B cell (primary cell): ENCODE measurements at regions not wholly inside any gene's neighbourhood (a gene's known extent, or its start where the extent isn't known, plus 50 kb on each side); places are given as distances from the start of the nearest gene placed in this dataset.

ENCODE experiments used
- ATAC-seq: fragments of 200-7000 bp; cut with Tn5 transposase; one replicate; pipeline ENCODE4 v1.10.0; 2021; ENCODE audit warnings: low read depth, mild to moderate bottlenecking, moderate number of reproducible peaks, moderate library complexity
- CTCF ChIA-PET: fragments of 350-600 bp; sonication (Branson Sonifier 250); formaldehyde crosslinking; loops from one replicate; lab custom pipeline; 2021; ENCODE audit warnings: antibody characterized with exemption, inconsistent platforms; lab: Charles Lee
- POLR2A ChIA-PET: fragments of 350-600 bp; sonication (Branson Sonifier 250); formaldehyde crosslinking; loops from one replicate; lab custom pipeline; 2021; ENCODE audit warnings: antibody characterized with exemption; lab: Charles Lee
- DNase-seq: peaks from one replicate; pipeline ENCODE4 v3.0.0; 2013
- H2AFZ ChIP-seq: 2 replicates; pipeline ENCODE4 v1.6.1; 2012; ENCODE audit warnings: mild to moderate bottlenecking, low read depth, low read length; ENCODE audit not compliant: insufficient read depth, poor library complexity, severe bottlenecking
- H3K27ac ChIP-seq, 2 donors: 1 replicate in 1 of 2; 2 replicates in 1 of 2; pipeline ENCODE4 v1.5.1; 2012 to 2013; ENCODE audit warnings: low read length in 2 of 2, mild to moderate bottlenecking in 2 of 2, moderate library complexity in 1 of 2
- H3K27me3 ChIP-seq, 4 experiments: fragments of 200-600 bp in 1 of 4; sonication (generic) in 1 of 4; replicated peaks in 1 of 4; 1 replicate in 2 of 4; 2 replicates in 2 of 4; pipeline versions ENCODE4 v1.6.1 to v1.7.0; 2013 to 2016; ENCODE audit warnings: low read length in 3 of 4, mild to moderate bottlenecking in 2 of 4, mixed read lengths in 1 of 4, moderate library complexity in 1 of 4; ENCODE audit not compliant: insufficient read depth in 4 of 4, control insufficient read depth in 3 of 4; ENCODE audit errors: control extremely low read depth in 1 of 4
- H3K36me3 ChIP-seq, 2 experiments: replicated peaks in 1 of 2; 1 replicate in 1 of 2; 2 replicates in 1 of 2; pipeline versions ENCODE4 v1.6.1 to v1.7.1; 2013; ENCODE audit warnings: low read length in 1 of 2; ENCODE audit not compliant: insufficient read depth in 2 of 2, control insufficient read depth in 1 of 2; ENCODE audit errors: control extremely low read depth in 1 of 2, extremely low read depth in 1 of 2
- H3K4me1 ChIP-seq, 2 donors: fragments of 200-600 bp in 1 of 2; sonication (generic) in 1 of 2; 1 replicate in 1 of 2; 2 replicates in 1 of 2; pipeline versions ENCODE4 v1.5.1 to v1.6.1; 2013 to 2017; ENCODE audit warnings: low read length in 2 of 2; ENCODE audit not compliant: control insufficient read depth in 2 of 2, insufficient read depth in 2 of 2
- H3K4me2 ChIP-seq: replicated peaks from 2 replicates; pipeline ENCODE3; 2012; ENCODE audit warnings: mild to moderate bottlenecking, low read depth, low read length; ENCODE audit not compliant: poor library complexity, severe bottlenecking
- H3K4me3 ChIP-seq, 5 experiments: fragments of 200-600 bp in 1 of 5; sonication (generic) in 1 of 5; 1 replicate in 3 of 5; 2 replicates in 2 of 5; pipeline versions ENCODE4 v1.5.1 to v1.7.0; 2011 to 2016; ENCODE audit warnings: low read length in 4 of 5, mild to moderate bottlenecking in 4 of 5, low read depth in 2 of 5, control low read depth in 1 of 5, moderate library complexity in 1 of 5; ENCODE audit not compliant: insufficient read depth in 1 of 5; ENCODE audit errors: control extremely low read depth in 1 of 5, extremely low read depth in 1 of 5
- H3K79me2 ChIP-seq: fragments of 200-600 bp; sonication (generic); one replicate; pipeline ENCODE4 v1.6.0; 2016; ENCODE audit warnings: low read length; ENCODE audit not compliant: control insufficient read depth, insufficient read depth
- H3K9ac ChIP-seq: fragments of 200-600 bp; sonication (generic); 2 replicates; pipeline ENCODE4 v1.6.1; 2017; ENCODE audit warnings: mild to moderate bottlenecking, low read length, moderate library complexity
- H3K9me3 ChIP-seq, 3 donors: one replicate each; pipeline versions ENCODE4 v1.6.1 to v1.7.1; 2013; ENCODE audit warnings: low read length in 2 of 3; ENCODE audit not compliant: control insufficient read depth in 2 of 3, insufficient read depth in 1 of 3; ENCODE audit errors: control extremely low read depth in 1 of 3
- H4K20me1 ChIP-seq: 2 replicates; pipeline ENCODE4 v1.6.0; 2012; ENCODE audit warnings: mild to moderate bottlenecking, low read length; ENCODE audit not compliant: insufficient read depth, control insufficient read depth, poor library complexity, severe bottlenecking
- H3K27ac Mint-ChIP-seq: one replicate; pipeline ENCODE4 v1.8.0; 2021; ENCODE audit warnings: mixed read lengths
- H3K27me3 Mint-ChIP-seq: one replicate; pipeline ENCODE4 v1.8.0; 2021; ENCODE audit warnings: mixed read lengths
- H3K4me1 Mint-ChIP-seq: one replicate; pipeline ENCODE4 v1.8.0; 2021; ENCODE audit warnings: mixed read lengths
- H3K4me3 Mint-ChIP-seq: one replicate; pipeline ENCODE4 v1.8.0; 2021; ENCODE audit warnings: mixed read lengths
- H3K9me3 Mint-ChIP-seq: one replicate; pipeline ENCODE4 v1.8.0; 2022; ENCODE audit warnings: mixed read lengths; ENCODE audit not compliant: insufficient read depth
- EZH2 ChIP-seq: IDR thresholded peaks from 2 replicates; pipeline ENCODE4 v1.6.1; 2012; ENCODE audit warnings: borderline replicate concordance, low read depth, mild to moderate bottlenecking, moderate library complexity, low read length; ENCODE audit not compliant: insufficient read depth, poor library complexity, severe bottlenecking
- WGBS: methylation state at CpG from one replicate; pipeline ENCODE4 v1.1.5; 2013; ENCODE audit warnings: missing lambda C conversion rate; ENCODE audit not compliant: insufficient coverage; 5-methylcytosine and 5-hydroxymethylcytosine counted together
- intact Hi-C: fragments of 100-400 bp; cut with micrococcal nuclease; formaldehyde crosslinking; loops from one replicate; pipeline ENCODE4 v1.10.0; 2022
- TF ChIP-seq, protein P1 (sequence below): fragments of 200-600 bp; IDR thresholded peaks from one replicate; pipeline ENCODE4 v1.8.0; 2022; ENCODE audit warnings: antibody characterized with exemption, mild to moderate bottlenecking

DNA sequence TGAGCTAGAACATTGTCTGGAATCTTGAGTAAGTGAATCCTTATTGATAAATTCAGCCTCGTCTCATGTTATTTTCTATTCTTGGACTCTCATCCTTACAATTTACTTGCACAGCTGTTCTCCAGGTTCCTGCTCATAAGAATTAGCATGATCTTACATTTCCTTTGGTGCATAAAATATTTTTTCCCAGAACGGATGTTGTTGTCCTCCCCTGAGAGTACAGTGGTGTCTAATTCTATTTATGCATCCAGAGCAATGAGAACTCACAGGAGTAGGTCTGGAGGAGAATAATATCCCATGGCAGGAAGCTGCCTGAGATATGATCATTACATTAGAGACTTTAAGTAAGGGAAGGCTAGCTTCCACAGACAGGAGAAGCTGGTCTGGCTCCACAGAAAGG is 178.4 kb upstream of the MAST4 start:
- Histone ChIP-seq H2AFZ (no peak overlapping the region), H4K20me1 (no peaks in the 10 kb centered on the region), H3K27me3 (no peaks in the 10 kb centered on the region), H3K4me3 (no peak overlapping the region), H3K4me2 (no peak overlapping the region), H3K36me3 (no peaks in the 10 kb centered on the region), H3K9me3 (no peaks in the 10 kb centered on the region), H3K27ac (no peak overlapping the region), H3K4me1 (no peaks in the 10 kb centered on the region), H3K9ac (no peak overlapping the region), H3K79me2 (no peaks in the 10 kb centered on the region)
- WGBS, result 86% methylated on average over 1 of the region's 2 CpGs
- TF ChIP-seq EZH2, result no peak
- TF ChIP-seq, protein P1, sequence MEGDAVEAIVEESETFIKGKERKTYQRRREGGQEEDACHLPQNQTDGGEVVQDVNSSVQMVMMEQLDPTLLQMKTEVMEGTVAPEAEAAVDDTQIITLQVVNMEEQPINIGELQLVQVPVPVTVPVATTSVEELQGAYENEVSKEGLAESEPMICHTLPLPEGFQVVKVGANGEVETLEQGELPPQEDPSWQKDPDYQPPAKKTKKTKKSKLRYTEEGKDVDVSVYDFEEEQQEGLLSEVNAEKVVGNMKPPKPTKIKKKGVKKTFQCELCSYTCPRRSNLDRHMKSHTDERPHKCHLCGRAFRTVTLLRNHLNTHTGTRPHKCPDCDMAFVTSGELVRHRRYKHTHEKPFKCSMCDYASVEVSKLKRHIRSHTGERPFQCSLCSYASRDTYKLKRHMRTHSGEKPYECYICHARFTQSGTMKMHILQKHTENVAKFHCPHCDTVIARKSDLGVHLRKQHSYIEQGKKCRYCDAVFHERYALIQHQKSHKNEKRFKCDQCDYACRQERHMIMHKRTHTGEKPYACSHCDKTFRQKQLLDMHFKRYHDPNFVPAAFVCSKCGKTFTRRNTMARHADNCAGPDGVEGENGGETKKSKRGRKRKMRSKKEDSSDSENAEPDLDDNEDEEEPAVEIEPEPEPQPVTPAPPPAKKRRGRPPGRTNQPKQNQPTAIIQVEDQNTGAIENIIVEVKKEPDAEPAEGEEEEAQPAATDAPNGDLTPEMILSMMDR, result no peak
- no peak overlapping the region for H3K27ac Mint-ChIP-seq
- ATAC-seq (no peak), DNase-seq (no peak)
- H3K4me1 Mint-ChIP-seq, result peaks cover 7% of the 10 kb centered on the region
- CTCF ChIA-PET, result no interaction called here
- POLR2A ChIA-PET, result no interaction called here
- no peaks in the 10 kb centered on the region for H3K27me3 Mint-ChIP-seq
- peaks cover 3% of the 10 kb centered on the region for H3K9me3 Mint-ChIP-seq
- intact Hi-C loops, result no loop called here
- no peak overlapping the region for H3K4me3 Mint-ChIP-seq

GRCh38 chr5:66423484-66423883 is 172.7 kb upstream of the MAST4 start:
- H3K27me3 ChIP-seq, result no peaks in the 10 kb centered on the region
- Mint-ChIP-seq H3K4me1 (no peaks in the 10 kb centered on the region), H3K27ac (no peak overlapping the region), H3K4me3 (no peak overlapping the region), H3K27me3 (peaks cover 4% of the 10 kb centered on the region), H3K9me3 (peaks cover 5% of the 10 kb centered on the region)
- WGBS, result no CpG with 5 or more reads among the region's 3 CpGs
- H3K4me2 ChIP-seq, result no peak overlapping the region
- no peaks in the 10 kb centered on the region for H4K20me1 ChIP-seq
- H3K27ac ChIP-seq, result no peak overlapping the region
- H2AFZ ChIP-seq, result no peak overlapping the region
- H3K4me1 ChIP-seq, result no peaks in the 10 kb centered on the region
- H3K36me3 ChIP-seq, result no peaks in the 10 kb centered on the region
- TF ChIP-seq, protein P1, result no peak
- TF ChIP-seq EZH2, result no peak
- ChIA-PET CTCF (no interaction called here), POLR2A (no interaction called here)
- H3K79me2 ChIP-seq, result no peaks in the 10 kb centered on the region
- H3K9ac ChIP-seq, result no peak overlapping the region
- H3K9me3 ChIP-seq, result peaks cover 0 to 6% (median 0%) of the 10 kb centered on the region in 3 donors
- no peak for DNase-seq
- intact Hi-C loops, result no loop called here
- no peak for ATAC-seq
- H3K4me3 ChIP-seq, result no peak overlapping the region
